Osteoblast (primary cell): ENCODE measurements at regions not wholly inside any gene's neighbourhood (a gene's known extent, or its start where the extent isn't known, plus 50 kb on each side); places are given as distances from the start of the nearest gene placed in this dataset.

Experiments
- DNase-seq: peaks from one replicate; pipeline ENCODE4 v3.0.0; 2011; ENCODE audit warnings: low spot score, mixed read lengths; ENCODE audit not compliant: insufficient read length; ENCODE audit errors: missing footprints
- H2AFZ ChIP-seq: 2 replicates; pipeline ENCODE4 v1.6.0; 2011; ENCODE audit warnings: mild to moderate bottlenecking, low read length
- H3K27ac ChIP-seq: 2 replicates; pipeline ENCODE4 v1.5.1; 2011; ENCODE audit warnings: mild to moderate bottlenecking, low read depth, low read length, moderate library complexity
- H3K27me3 ChIP-seq: 2 replicates; pipeline ENCODE4 v1.6.0; 2012; ENCODE audit warnings: mild to moderate bottlenecking, control low read depth, inconsistent platforms, low read length, moderate library complexity; ENCODE audit not compliant: insufficient read depth
- H3K36me3 ChIP-seq: 2 replicates; pipeline ENCODE4 v1.5.1; 2011; ENCODE audit warnings: mild to moderate bottlenecking, low read length, control low read depth, moderate library complexity; ENCODE audit not compliant: insufficient read depth
- H3K4me1 ChIP-seq: 2 replicates; pipeline ENCODE4 v1.5.1; 2011; ENCODE audit warnings: mild to moderate bottlenecking, low read length, control low read depth, moderate library complexity; ENCODE audit not compliant: insufficient read depth
- H3K4me2 ChIP-seq: 2 replicates; pipeline ENCODE4 v1.6.0; 2011; ENCODE audit warnings: mild to moderate bottlenecking, low read length; ENCODE audit not compliant: insufficient read depth
- H3K4me3 ChIP-seq: fragments of 200-600 bp; sonication (generic); 3 replicates; pipeline ENCODE4 v1.5.1; 2012; ENCODE audit warnings: mild to moderate bottlenecking, low read length, inconsistent platforms; ENCODE audit not compliant: insufficient read depth
- H3K79me2 ChIP-seq: 2 replicates; pipeline ENCODE4 v1.6.0; 2012; ENCODE audit warnings: mild to moderate bottlenecking, low read length, control low read depth, inconsistent platforms; ENCODE audit not compliant: insufficient read depth
- H3K9me3 ChIP-seq: 2 replicates; pipeline ENCODE4 v1.5.1; 2011; ENCODE audit warnings: low read depth, low read length, control low read depth
- H4K20me1 ChIP-seq: 2 replicates; pipeline ENCODE4 v1.6.0; 2012; ENCODE audit warnings: mild to moderate bottlenecking, low read length, control low read depth; ENCODE audit not compliant: insufficient read depth
- TF ChIP-seq, protein P1 (sequence below): IDR thresholded peaks from 2 replicates; pipeline ENCODE4 v1.5.1; 2011; ENCODE audit warnings: mild to moderate bottlenecking, low read depth, low read length, moderate library complexity; ENCODE audit errors: extremely low read depth

DNA sequence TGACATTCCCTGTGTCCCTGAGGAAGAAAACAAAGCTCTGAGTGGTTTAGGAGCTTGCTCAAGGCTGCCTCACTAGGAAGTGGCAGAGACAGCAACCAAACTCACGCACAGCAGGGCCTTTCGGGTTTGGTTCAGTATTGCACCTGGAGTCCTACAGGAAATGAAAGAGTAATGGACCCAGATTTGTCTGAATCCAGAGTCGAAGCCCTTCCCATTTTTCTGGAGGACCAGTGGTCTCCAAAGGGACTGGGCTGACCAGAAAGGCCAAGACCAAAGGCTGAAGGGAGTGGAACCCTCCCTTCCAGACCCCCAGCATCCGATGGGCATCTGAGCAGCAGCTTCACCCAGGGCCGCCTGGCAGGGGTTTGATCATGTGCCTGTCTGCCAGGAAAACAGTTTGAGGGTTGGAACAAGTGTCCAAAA, 85.5 kb upstream of the RPL38 start:
- H3K36me3 ChIP-seq = no peaks in the 10 kb centered on the region
- no peak for DNase-seq
- no peak overlapping the region for H3K4me3 ChIP-seq
- H3K4me1 ChIP-seq = no peaks in the 10 kb centered on the region
- H3K27me3 ChIP-seq = peaks cover 3% of the 10 kb centered on the region
- no peak overlapping the region for H3K4me2 ChIP-seq
- no peaks in the 10 kb centered on the region for H3K9me3 ChIP-seq
- H3K27ac ChIP-seq = no peak overlapping the region
- H3K79me2 ChIP-seq = no peaks in the 10 kb centered on the region
- TF ChIP-seq, protein P1, sequence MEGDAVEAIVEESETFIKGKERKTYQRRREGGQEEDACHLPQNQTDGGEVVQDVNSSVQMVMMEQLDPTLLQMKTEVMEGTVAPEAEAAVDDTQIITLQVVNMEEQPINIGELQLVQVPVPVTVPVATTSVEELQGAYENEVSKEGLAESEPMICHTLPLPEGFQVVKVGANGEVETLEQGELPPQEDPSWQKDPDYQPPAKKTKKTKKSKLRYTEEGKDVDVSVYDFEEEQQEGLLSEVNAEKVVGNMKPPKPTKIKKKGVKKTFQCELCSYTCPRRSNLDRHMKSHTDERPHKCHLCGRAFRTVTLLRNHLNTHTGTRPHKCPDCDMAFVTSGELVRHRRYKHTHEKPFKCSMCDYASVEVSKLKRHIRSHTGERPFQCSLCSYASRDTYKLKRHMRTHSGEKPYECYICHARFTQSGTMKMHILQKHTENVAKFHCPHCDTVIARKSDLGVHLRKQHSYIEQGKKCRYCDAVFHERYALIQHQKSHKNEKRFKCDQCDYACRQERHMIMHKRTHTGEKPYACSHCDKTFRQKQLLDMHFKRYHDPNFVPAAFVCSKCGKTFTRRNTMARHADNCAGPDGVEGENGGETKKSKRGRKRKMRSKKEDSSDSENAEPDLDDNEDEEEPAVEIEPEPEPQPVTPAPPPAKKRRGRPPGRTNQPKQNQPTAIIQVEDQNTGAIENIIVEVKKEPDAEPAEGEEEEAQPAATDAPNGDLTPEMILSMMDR = no peak
- H2AFZ ChIP-seq = no peak overlapping the region
- no peaks in the 10 kb centered on the region for H4K20me1 ChIP-seq

DNA sequence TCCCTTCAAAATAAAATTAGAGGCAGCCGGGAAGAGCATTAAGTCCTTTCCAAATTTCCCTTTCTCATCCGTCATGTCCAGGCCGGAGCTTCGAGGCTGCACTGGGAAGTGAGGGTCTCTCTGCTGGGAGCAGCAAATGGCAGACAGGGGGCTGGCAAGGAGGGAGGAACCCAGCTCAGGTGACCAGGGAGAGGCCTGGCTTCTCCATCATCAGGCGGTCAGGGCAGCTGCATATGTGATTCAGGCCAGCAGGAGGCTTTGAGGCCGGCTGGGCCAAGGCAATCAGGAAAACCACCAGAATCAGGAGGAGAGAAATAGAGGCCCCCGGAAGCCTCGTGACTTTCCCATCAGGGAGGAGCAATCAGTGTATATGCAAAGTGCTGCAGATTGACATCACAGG, 85.0 kb upstream of the RPL38 start:
- no peak overlapping the region for H3K4me2 ChIP-seq
- no peak overlapping the region for H3K4me3 ChIP-seq
- H3K4me1 ChIP-seq = peaks cover 2% of the 10 kb centered on the region
- peaks cover 3% of the 10 kb centered on the region for H3K27me3 ChIP-seq
- H3K79me2 ChIP-seq = no peaks in the 10 kb centered on the region
- no peaks in the 10 kb centered on the region for H3K9me3 ChIP-seq
- H3K36me3 ChIP-seq = no peaks in the 10 kb centered on the region
- DNase-seq = no peak
- no peak overlapping the region for H3K27ac ChIP-seq
- no peaks in the 10 kb centered on the region for H4K20me1 ChIP-seq
- no peak overlapping the region for H2AFZ ChIP-seq
- TF ChIP-seq, protein P1 = no peak

DNA sequence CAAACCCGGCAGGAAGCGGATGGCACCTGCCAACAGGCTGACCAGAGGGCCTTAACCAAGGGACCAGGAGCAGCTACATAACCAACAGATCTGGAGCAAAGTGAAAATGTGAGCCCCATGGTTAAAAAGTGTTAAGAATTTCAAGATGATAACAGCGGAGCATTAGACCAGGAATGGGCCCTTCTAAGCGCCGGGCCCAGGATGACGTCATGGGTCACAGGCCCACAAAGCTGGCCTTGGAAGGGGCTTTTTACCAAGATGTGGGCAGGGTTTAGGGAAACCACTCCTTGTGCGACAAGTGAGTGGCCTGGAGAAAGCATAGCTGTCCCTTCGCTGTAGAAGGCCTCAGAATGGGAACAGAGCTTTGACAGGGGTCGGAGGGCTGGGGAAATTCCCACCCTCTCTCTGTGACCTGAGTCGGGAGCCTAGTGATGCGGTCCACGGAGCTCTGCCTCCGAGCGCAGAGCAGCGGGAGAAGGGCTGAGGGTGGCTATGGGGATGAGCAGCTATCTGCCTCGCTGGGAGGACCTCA, 84.4 kb upstream of the RPL38 start:
- Histone ChIP-seq H3K4me1 (peaks cover 3% of the 10 kb centered on the region), H3K9me3 (no peaks in the 10 kb centered on the region), H3K27me3 (peaks cover 3% of the 10 kb centered on the region), H3K4me3 (no peak overlapping the region), H4K20me1 (no peaks in the 10 kb centered on the region), H3K36me3 (no peaks in the 10 kb centered on the region), H3K79me2 (no peaks in the 10 kb centered on the region), H3K4me2 (no peak overlapping the region), H2AFZ (no peak overlapping the region), H3K27ac (no peak overlapping the region)
- TF ChIP-seq, protein P1 = no peak
- DNase-seq = no peak

DNA sequence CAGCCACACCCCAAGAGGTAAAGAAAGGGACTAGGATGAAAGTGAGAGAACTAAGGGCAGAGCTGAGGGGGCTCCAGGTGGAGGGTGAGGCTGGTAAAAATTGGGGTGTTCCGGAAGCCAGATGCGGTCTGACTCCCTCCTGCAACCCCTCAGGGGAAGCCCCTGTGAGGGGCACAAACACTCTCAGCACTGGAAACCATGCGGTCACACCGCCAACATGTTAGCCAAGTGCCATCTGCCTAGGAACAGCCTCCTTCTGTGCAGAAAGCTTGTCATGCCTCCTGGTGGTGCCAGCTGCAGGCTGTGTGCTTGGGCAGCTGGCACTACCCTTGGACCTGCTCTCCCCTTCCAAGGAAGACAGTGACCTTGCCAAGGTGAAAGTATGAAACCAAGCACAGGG, 83.5 kb upstream of the RPL38 start:
- H4K20me1 ChIP-seq = no peaks in the 10 kb centered on the region
- no peaks in the 10 kb centered on the region for H3K9me3 ChIP-seq
- H2AFZ ChIP-seq = no peak overlapping the region
- H3K4me1 ChIP-seq = peaks cover 3% of the 10 kb centered on the region
- H3K27ac ChIP-seq = no peak overlapping the region
- H3K36me3 ChIP-seq = no peaks in the 10 kb centered on the region
- no peaks in the 10 kb centered on the region for H3K79me2 ChIP-seq
- TF ChIP-seq, protein P1 = no peak
- no peak overlapping the region for H3K4me3 ChIP-seq
- peaks cover 3% of the 10 kb centered on the region for H3K27me3 ChIP-seq
- DNase-seq = no peak
- no peak overlapping the region for H3K4me2 ChIP-seq
